ENCODE measurements at regions not wholly inside any gene's neighbourhood (a gene's known extent, or its start where the extent isn't known, plus 50 kb on each side); places are given as distances from the start of the nearest gene placed in this dataset.

DNA sequence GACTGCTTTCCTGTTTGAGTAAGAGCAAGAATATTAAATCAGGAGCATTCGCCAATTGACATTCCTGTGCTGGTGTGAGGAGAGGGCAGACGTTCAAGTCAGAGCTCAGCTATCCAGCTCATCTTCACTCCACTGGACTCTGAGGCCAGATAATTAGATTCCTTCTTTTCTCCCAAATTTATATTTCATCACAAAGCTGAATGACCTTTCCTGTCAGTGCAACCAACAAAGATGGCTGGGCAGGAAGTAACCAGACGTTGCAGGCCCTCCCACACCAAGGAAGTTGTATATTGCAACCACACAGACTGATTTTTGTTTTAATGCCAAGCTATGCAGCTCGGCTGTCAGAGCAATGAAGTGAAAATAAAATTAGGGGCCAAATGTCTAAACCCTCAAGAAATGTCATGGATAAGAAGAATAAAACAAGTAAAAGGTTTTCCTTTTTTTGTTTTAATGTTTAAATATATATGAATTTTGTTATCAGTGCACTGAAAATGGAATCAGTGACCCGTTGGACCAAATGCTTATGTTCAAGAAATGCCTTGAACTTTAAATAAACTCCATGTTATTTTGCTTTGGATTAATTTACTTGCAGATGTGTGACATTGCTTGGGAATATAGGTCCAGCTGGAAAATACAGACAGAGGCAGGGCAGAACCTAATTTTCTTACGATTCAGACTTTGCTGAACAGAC lies 578.9 kb upstream of the FAT1 start:
- H3K36me3 ChIP-seq = no peaks in the 10 kb centered on the region
- peak overlapping the region; percentile 26 for H3K4me3 ChIP-seq
- no peak for TF ChIP-seq CTCF (IDR thresholded peaks at IDR 0.05)
- H3K4me1 ChIP-seq (ENCODE audit: control insufficient read depth in 1 of 2, low read depth in 2 of 2) = peaks cover 0 to 7% of the 10 kb centered on the region in 2 donors
- H3K27ac ChIP-seq = no peak overlapping the region
- no peaks in the 10 kb centered on the region for H3K27me3 ChIP-seq (replicated peaks; ENCODE audit: insufficient read depth)
- DNase-seq (ENCODE audit: low spot score) = no peak
- ATAC-seq (ENCODE audit: insufficient number of reproducible peaks, low FRiP score, low read depth) = no peak
- no peaks in the 10 kb centered on the region for H3K9me3 ChIP-seq

GRCh38 chr4:187304133-187304532 lies 580.5 kb upstream of the FAT1 start:
- ATAC-seq (ENCODE audit: insufficient number of reproducible peaks, low FRiP score, low read depth) (no peak), DNase-seq (ENCODE audit: low spot score) (no peak)
- H3K27ac ChIP-seq = no peak overlapping the region
- H3K9me3 ChIP-seq = no peaks in the 10 kb centered on the region
- no peaks in the 10 kb centered on the region for H3K36me3 ChIP-seq
- peaks cover 0 to 7% of the 10 kb centered on the region in 2 donors for H3K4me1 ChIP-seq (ENCODE audit: control insufficient read depth in 1 of 2, low read depth in 2 of 2)
- no peak for TF ChIP-seq CTCF (IDR thresholded peaks at IDR 0.05)
- no peak overlapping the region for H3K4me3 ChIP-seq
- no peaks in the 10 kb centered on the region for H3K27me3 ChIP-seq (replicated peaks; ENCODE audit: insufficient read depth)

GRCh38 chr4:187307131-187307530 lies 583.5 kb upstream of the FAT1 start:
- Histone ChIP-seq H3K9me3 (no peaks in the 10 kb centered on the region), H3K27ac (no peak overlapping the region), H3K27me3 (replicated peaks; ENCODE audit: insufficient read depth) (no peaks in the 10 kb centered on the region), H3K4me1 (ENCODE audit: control insufficient read depth in 1 of 2, low read depth in 2 of 2) (peaks cover 0 to 7% of the 10 kb centered on the region in 2 donors), H3K4me3 (no peak overlapping the region), H3K36me3 (no peaks in the 10 kb centered on the region)
- ATAC-seq (ENCODE audit: insufficient number of reproducible peaks, low FRiP score, low read depth) (no peak), DNase-seq (ENCODE audit: low spot score) (no peak)
- TF ChIP-seq CTCF (IDR thresholded peaks at IDR 0.05) = no peak

GRCh38 chr4:187309456-187309855 lies 585.8 kb upstream of the FAT1 start:
- Histone ChIP-seq H3K4me1 (ENCODE audit: control insufficient read depth in 1 of 2, low read depth in 2 of 2) (no peaks in the 10 kb centered on the region), H3K9me3 (no peaks in the 10 kb centered on the region), H3K36me3 (no peaks in the 10 kb centered on the region), H3K27me3 (replicated peaks; ENCODE audit: insufficient read depth) (no peaks in the 10 kb centered on the region), H3K27ac (no peak overlapping the region), H3K4me3 (no peak overlapping the region)
- ATAC-seq (ENCODE audit: insufficient number of reproducible peaks, low FRiP score, low read depth) (no peak), DNase-seq (ENCODE audit: low spot score) (no peak)
- no peak for TF ChIP-seq CTCF (IDR thresholded peaks at IDR 0.05)

- Histone ChIP-seq H3K27me3 (replicated peaks; ENCODE audit: insufficient read depth) (no peaks in the 10 kb centered on the region), H3K9me3 (no peaks in the 10 kb centered on the region)
- ATAC-seq (ENCODE audit: insufficient number of reproducible peaks, low FRiP score, low read depth) = no peak
Observed at GRCh38 chr4:187312299-187312698, 588.6 kb upstream of the FAT1 start.

More at GRCh38 chr4:187312299-187312698, 588.6 kb upstream of the FAT1 start:
- H3K27ac ChIP-seq = no peak overlapping the region
- H3K36me3 ChIP-seq = no peaks in the 10 kb centered on the region
- no peak for TF ChIP-seq CTCF (IDR thresholded peaks at IDR 0.05)
- DNase-seq (ENCODE audit: low spot score) = no peak
- H3K4me1 ChIP-seq (ENCODE audit: control insufficient read depth in 1 of 2, low read depth in 2 of 2) = no peaks in the 10 kb centered on the region
- no peak overlapping the region for H3K4me3 ChIP-seq

Data from thoracic aorta (tissue), 2 donors.